SU-DHL-6 (cell line): ENCODE measurements at regions not wholly inside any gene's neighbourhood (a gene's known extent, or its start where the extent isn't known, plus 50 kb on each side); places are given as distances from the start of the nearest gene placed in this dataset.

Source experiments
- CTCF ChIP-seq: fragments of 200-600 bp; sonication (generic); IDR thresholded peaks from one replicate; pipeline ENCODE4 v1.5.1; 2017; ENCODE audit warnings: antibody characterized with exemption, mild to moderate bottlenecking, low read length, moderate library complexity; ENCODE audit not compliant: insufficient read depth, poor library complexity, severe bottlenecking
- EZH2phosphoT487 ChIP-seq: fragments of 200-600 bp; sonication (generic), shearing (Covaris generic); conservative IDR thresholded peaks from 2 replicates; pipeline ENCODE4 v1.6.1; 2018; ENCODE audit warnings: mild to moderate bottlenecking, antibody characterized with exemption, low read length, moderate library complexity, mixed read lengths

- TF ChIP-seq CTCF (no peak), EZH2phosphoT487 (no peak)
Observed at GRCh38 chr11:79739591-79739990, 298.8 kb upstream of the TENM4 start.
